ENCODE measurements at regions not wholly inside any gene's neighbourhood (a gene's known extent, or its start where the extent isn't known, plus 50 kb on each side); places are given as distances from the start of the nearest gene placed in this dataset.
"Not testable (repeated sequence)": the region's sequence is repeated elsewhere in the genome, so short reads cannot be mapped to it uniquely, and the experiment has no call there.

DNA sequence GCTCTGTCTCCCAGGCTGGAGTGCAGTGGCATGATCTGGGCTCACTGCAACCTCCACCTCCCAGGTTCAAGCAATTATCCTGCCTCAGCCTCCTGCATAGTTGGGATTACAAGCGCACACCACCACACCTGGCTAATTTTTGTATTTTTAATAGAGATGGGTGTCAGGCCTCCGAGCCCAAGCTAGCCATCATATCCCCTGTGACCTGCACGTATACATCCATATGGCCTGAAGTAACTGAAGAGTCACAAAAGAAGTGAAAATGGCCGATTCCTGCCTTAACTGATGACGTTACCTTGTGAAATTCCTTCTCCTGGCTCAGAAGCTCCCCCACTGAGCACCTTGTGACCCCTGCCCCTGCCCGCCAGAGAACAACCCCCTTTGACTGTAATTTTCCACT lies 109.6 kb upstream of the CLINT1 start:
- H3K36me3 Mint-ChIP-seq (ENCODE audit: low read depth); ATAC-seq; H3K27ac Mint-ChIP-seq; H3K27me3 Mint-ChIP-seq (ENCODE audit: low read depth); DNase-seq; CTCF ChIA-PET; H3K4me1 Mint-ChIP-seq (ENCODE audit: low read depth); H3K9me3 Mint-ChIP-seq (ENCODE audit: insufficient read depth); POLR2A ChIA-PET; H3K4me3 Mint-ChIP-seq: not testable (repeated sequence)

DNA sequence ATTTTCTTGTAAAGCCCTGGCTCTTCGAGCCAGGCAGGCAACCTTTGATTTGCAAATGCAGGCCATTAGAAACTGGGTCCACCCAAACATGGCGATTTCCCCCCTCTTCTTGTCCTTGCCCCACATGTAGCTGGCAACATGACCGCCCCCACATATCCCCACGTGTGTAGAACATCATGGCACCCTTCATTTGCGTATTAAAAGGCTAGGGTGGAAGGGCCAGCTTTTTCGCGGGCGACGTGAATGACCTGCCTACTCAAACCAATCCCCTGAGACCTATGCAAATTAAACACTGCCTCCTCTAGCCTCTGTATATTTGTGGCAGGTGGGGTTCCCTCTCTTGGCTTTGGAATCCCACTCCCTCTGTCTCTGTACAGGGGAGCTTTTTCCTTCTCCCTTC lies 107.0 kb upstream of the CLINT1 start:
- DNase-seq (no peak), ATAC-seq (no peak)
- Mint-ChIP-seq H3K9me3 (ENCODE audit: insufficient read depth) (no peaks in the 10 kb centered on the region), H3K4me1 (ENCODE audit: low read depth) (no peaks in the 10 kb centered on the region), H3K36me3 (ENCODE audit: low read depth) (no peaks in the 10 kb centered on the region), H3K27ac (no peak overlapping the region), H3K27me3 (ENCODE audit: low read depth) (peaks cover 6% of the 10 kb centered on the region), H3K4me3 (no peak overlapping the region)
- ChIA-PET CTCF (no interaction called here), POLR2A (no interaction called here)

DNA sequence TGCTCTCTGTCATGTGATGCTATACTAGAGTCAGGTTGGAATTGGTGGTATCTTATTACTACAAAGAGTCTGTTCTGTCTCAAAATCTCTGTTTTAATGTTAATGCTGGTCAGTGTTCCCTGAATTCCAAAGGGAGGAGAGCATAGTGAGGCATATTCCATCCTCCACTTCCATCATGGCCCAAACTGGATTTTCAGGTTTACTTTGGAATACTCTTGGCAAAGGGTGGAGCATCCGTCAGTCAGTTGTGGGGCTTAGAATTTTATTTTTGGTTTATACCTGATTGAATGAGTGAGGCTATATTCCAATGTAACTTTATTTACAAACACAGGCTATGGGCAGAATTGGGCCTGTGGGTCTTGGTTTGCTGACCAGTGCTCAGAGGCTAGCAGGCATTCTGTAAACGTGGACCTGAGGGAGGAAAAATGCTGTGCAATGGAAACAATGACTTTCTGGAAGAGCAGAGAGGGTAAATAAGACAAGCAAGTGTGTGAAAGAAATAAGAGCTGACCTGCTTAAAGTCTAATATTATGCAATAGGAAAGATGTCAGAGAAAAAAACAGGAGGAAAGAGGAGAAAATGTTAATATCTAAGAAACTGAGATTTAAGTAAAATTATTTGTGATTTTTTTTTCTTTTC lies 106.2 kb upstream of the CLINT1 start:
- ATAC-seq (no peak), DNase-seq (no peak)
- ChIA-PET CTCF (no interaction called here), POLR2A (no interaction called here)
- Mint-ChIP-seq H3K36me3 (ENCODE audit: low read depth) (no peaks in the 10 kb centered on the region), H3K9me3 (ENCODE audit: insufficient read depth) (no peaks in the 10 kb centered on the region), H3K4me3 (no peak overlapping the region), H3K27ac (no peak overlapping the region), H3K4me1 (ENCODE audit: low read depth) (no peaks in the 10 kb centered on the region), H3K27me3 (ENCODE audit: low read depth) (peaks cover 8% of the 10 kb centered on the region)

DNA sequence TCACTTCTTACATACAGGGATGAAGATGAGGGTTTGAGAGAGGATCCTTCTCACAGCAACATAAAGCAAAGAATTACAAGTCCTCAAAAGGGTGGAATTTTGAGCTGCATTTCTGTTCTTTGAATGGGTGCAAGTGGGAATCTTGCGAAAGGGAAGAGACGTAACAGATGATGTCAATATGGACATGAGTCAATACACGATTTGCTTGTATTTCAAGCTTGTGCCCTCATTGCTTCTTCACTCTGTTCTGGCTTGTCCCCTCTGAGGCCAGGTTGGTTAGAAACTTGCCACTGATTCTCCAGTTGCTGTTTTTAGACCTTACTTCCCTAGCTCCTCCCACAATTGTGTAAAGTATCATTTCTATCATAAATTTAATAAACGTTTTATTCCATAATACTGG lies 104.8 kb upstream of the CLINT1 start:
- Mint-ChIP-seq H3K4me1 (ENCODE audit: low read depth) (no peaks in the 10 kb centered on the region), H3K27ac (no peak overlapping the region), H3K36me3 (ENCODE audit: low read depth) (no peaks in the 10 kb centered on the region), H3K4me3 (no peak overlapping the region), H3K9me3 (ENCODE audit: insufficient read depth) (no peaks in the 10 kb centered on the region), H3K27me3 (ENCODE audit: low read depth) (peaks cover 8% of the 10 kb centered on the region)
- CTCF ChIA-PET: no interaction called here
- no peak for DNase-seq
- POLR2A ChIA-PET: no interaction called here
- no peak for ATAC-seq

DNA sequence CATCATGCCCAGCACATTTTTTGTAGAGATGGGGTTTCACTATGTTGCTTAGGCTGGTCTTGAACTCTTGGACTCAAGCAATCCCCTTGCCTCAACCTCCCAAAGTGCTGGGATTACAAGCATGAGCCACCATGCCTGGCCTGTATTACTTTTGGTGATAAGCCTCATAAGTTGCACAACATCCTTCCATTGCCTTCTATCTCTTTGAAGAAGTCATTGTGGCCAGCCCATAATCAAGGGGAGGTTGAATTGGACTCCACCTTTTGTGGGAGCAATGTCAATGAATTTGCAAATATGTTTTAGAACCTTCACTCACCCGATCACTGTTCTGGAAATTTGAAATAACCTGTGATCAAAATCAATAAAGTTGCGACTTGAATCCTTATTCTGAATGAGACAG lies 104.3 kb upstream of the CLINT1 start:
- DNase-seq: no peak
- Mint-ChIP-seq H3K4me3 (no peak overlapping the region), H3K9me3 (ENCODE audit: insufficient read depth) (no peaks in the 10 kb centered on the region), H3K4me1 (ENCODE audit: low read depth) (no peaks in the 10 kb centered on the region), H3K27me3 (ENCODE audit: low read depth) (peaks cover 8% of the 10 kb centered on the region), H3K36me3 (ENCODE audit: low read depth) (no peaks in the 10 kb centered on the region), H3K27ac (no peak overlapping the region)
- ChIA-PET CTCF (no interaction called here), POLR2A (no interaction called here)
- ATAC-seq: no peak

DNA sequence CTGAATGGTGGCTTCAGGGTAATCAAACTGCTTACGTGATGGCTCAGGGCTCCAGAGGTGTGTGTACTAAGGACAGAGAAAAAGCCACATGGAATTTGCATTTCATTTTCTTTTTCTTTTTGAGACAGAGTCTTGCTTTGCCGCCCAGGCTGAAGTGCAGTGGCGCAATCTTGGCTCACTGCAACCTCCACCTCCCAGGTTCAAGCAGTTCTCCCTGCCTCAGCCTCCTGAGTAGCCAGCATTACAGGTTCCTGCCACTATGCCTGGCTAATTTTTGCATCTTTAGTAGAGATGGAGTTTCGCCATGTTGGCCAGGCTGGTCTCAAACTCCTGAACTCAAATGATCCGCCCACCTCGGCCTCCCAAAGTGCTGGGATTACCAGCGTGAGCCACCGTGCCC lies 103.7 kb upstream of the CLINT1 start:
- H3K27ac Mint-ChIP-seq; H3K4me3 Mint-ChIP-seq; H3K9me3 Mint-ChIP-seq (ENCODE audit: insufficient read depth); ATAC-seq; DNase-seq; POLR2A ChIA-PET; H3K27me3 Mint-ChIP-seq (ENCODE audit: low read depth); H3K36me3 Mint-ChIP-seq (ENCODE audit: low read depth); H3K4me1 Mint-ChIP-seq (ENCODE audit: low read depth): not testable (repeated sequence)
- CTCF ChIA-PET: interaction anchor here (1.3 kb wide), 1 partner anchor 200 kb away, joined by 5 read pairs; no protein-coding TSS in a partner anchor

DNA sequence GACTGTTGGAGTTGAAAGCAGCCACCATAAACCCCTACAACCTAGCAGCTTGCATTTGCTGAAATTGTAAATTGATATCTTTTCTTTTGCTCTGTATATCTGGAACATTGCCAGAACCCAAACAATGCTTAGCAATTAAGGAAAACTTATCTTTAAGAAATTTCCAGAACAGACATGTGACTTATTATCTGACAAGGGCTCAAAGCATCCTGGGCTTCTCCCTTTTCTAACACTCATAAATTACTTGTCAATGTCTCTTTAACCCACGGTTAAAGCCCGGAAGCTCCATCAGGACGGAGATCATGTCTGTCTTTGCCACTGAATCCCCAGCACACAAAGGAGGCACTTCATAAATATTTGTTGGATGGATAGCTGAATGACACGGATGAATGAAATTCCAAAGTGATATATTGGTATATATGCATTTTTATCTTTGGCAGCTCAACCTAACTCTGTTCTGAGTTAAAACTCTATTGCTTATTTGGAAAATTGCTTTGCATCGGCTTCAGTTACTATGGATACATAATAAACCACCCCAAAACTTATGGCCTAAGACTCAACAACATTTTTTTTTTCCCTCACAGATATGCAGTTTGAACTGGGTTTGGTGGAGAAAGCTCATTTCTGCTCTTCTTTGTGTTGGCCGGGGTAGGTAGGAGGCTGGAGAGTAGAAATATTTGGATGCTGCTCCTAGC lies 103.1 kb upstream of the CLINT1 start:
- CTCF ChIA-PET: interaction anchor here (1.3 to 1.4 kb wide), 2 partner anchors 13 to 200 kb away, joined by 4 to 5 read pairs; no protein-coding TSS in a partner anchor
- H3K9me3 Mint-ChIP-seq (ENCODE audit: insufficient read depth): no peaks in the 10 kb centered on the region
- no peaks in the 10 kb centered on the region for H3K36me3 Mint-ChIP-seq (ENCODE audit: low read depth)
- peaks cover 8% of the 10 kb centered on the region for H3K27me3 Mint-ChIP-seq (ENCODE audit: low read depth)
- H3K4me3 Mint-ChIP-seq: no peak overlapping the region
- ATAC-seq (no peak), DNase-seq (no peak)
- POLR2A ChIA-PET: no interaction called here
- no peak overlapping the region for H3K27ac Mint-ChIP-seq
- no peaks in the 10 kb centered on the region for H3K4me1 Mint-ChIP-seq (ENCODE audit: low read depth)

DNA sequence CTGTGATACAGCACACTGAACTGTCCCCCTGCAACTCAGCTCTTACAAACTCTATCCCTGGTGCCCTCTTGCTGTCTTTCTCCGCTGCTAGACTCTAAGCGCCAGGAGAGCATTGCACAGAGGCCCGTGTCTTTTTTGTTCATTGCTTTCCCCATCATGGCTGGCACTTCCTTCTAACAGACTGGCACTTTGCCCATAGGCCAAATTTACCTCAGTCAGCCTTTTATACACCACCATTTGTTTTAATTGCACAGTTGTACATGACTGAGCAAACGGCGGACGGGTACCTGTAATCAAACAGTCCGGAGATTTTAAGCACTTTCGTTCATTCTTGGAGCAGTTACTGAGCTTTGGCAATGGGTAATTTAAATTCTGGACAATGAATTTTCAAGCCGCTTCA lies 102.2 kb upstream of the CLINT1 start:
- no peak for DNase-seq
- Mint-ChIP-seq H3K36me3 (ENCODE audit: low read depth) (no peaks in the 10 kb centered on the region), H3K4me1 (ENCODE audit: low read depth) (no peaks in the 10 kb centered on the region), H3K4me3 (no peak overlapping the region), H3K9me3 (ENCODE audit: insufficient read depth) (no peaks in the 10 kb centered on the region), H3K27ac (no peak overlapping the region), H3K27me3 (ENCODE audit: low read depth) (peaks cover 8% of the 10 kb centered on the region)
- ATAC-seq: no peak
- POLR2A ChIA-PET: no interaction called here
- CTCF ChIA-PET: interaction anchor here (1.3 to 1.4 kb wide), 2 partner anchors 12 to 199 kb away, joined by 4 to 5 read pairs; no protein-coding TSS in a partner anchor

DNA sequence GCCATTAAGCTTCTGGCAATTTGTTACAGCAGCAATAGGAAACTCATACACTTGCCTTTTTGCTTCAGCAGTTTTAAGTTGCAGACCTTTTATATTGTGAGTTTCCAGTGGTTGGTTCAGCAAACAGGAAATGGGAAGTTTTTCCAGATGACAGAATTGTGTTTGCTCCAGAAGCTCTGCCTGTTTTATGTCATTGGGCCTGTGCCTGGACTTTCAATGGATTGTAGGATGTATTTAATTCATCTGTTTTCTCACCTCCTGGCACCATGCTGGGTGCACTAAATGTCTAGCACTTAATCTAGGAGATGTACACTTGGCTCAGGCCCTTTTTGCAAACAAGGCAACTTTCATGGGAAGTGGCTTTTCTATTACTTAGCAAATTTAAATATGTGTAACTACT lies 100.4 kb upstream of the CLINT1 start:
- Mint-ChIP-seq H3K27me3 (ENCODE audit: low read depth) (peaks cover 8% of the 10 kb centered on the region), H3K27ac (no peak overlapping the region), H3K4me1 (ENCODE audit: low read depth) (no peaks in the 10 kb centered on the region), H3K36me3 (ENCODE audit: low read depth) (no peaks in the 10 kb centered on the region), H3K4me3 (no peak overlapping the region), H3K9me3 (ENCODE audit: insufficient read depth) (no peaks in the 10 kb centered on the region)
- CTCF ChIA-PET: interaction anchor here (1.4 to 2.2 kb wide), 2 partner anchors 9 to 10 kb away, joined by 3 to 7 read pairs; no protein-coding TSS in a partner anchor
- ATAC-seq (no peak), DNase-seq (no peak)
- POLR2A ChIA-PET: no interaction called here

DNA sequence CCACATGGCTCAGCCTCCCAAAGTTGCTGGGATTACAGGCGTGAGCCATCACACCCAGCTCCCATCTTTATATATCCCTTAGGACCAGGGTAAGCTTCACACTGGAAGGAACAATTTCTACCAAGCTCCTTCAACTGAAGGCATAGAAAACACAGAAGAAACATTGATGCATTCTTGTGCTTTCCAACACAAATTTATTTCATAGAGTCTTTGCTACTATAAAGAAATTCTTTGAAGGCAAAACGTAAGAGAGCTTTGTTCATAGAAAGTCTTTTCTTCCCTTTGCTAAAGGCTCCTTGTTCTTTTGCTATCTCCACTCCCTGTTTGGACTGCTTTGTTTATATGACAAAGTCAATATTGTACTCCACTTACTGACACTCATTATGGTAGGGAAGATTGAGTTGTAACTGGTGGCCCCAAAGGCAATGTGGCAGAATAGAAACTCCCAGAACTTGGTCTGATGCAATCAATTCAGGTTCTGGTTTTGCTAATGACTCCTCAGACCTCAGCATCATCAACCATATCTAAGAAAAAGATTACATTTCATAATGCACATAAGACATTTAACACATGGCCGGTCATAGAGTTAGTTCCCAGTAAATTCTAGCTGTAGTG lies 97.4 kb upstream of the CLINT1 start:
- Mint-ChIP-seq H3K27me3 (ENCODE audit: low read depth) (peaks cover 11% of the 10 kb centered on the region), H3K4me1 (ENCODE audit: low read depth) (no peaks in the 10 kb centered on the region), H3K27ac (no peak overlapping the region), H3K9me3 (ENCODE audit: insufficient read depth) (no peaks in the 10 kb centered on the region), H3K4me3 (no peak overlapping the region), H3K36me3 (ENCODE audit: low read depth) (no peaks in the 10 kb centered on the region)
- POLR2A ChIA-PET: no interaction called here
- CTCF ChIA-PET: interaction anchor here (0.5 kb wide), 1 partner anchor 641 kb away, joined by 3 read pairs; no protein-coding TSS in a partner anchor
- ATAC-seq (no peak), DNase-seq (no peak)

DNA sequence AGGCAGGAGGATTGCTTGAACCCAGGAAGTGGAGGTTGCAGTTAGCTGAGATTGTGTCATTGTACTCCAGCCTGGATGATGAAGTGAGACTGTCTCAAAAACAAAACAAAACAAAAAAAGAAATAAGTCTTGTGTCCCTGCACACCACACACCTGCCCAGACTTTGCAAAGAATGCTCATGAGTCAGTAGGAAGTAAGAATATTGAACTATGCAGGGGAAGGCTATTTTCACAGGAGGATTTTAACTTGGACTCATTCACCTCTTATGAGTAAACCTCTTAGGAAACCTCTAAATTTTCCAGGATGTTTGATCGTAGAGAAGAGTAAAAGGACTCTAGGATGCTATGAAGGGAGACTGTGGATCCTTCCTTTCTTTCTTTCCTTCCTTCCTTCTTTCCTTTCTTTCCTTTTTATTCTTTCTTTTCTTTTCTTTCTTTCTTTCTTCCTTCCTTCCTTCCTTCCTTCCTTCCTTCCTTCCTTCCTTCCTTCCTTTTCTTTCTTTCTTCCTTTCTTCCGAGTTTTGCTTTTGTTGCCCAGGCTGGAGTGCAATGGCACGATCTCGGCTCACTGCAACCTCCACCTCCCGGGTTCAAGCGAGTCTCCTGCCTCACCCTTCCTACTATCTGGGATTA lies 96.7 kb upstream of the CLINT1 start:
- H3K9me3 Mint-ChIP-seq (ENCODE audit: insufficient read depth): no peaks in the 10 kb centered on the region
- ChIA-PET POLR2A (no interaction called here), CTCF (interaction anchor here (0.5 kb wide), 1 partner anchor 640 kb away, joined by 3 read pairs; no protein-coding TSS in a partner anchor)
- H3K4me1 Mint-ChIP-seq (ENCODE audit: low read depth): no peaks in the 10 kb centered on the region
- H3K4me3 Mint-ChIP-seq: no peak overlapping the region
- ATAC-seq (no peak), DNase-seq (no peak)
- peaks cover 6% of the 10 kb centered on the region for H3K27me3 Mint-ChIP-seq (ENCODE audit: low read depth)
- no peaks in the 10 kb centered on the region for H3K36me3 Mint-ChIP-seq (ENCODE audit: low read depth)
- H3K27ac Mint-ChIP-seq: no peak overlapping the region

DNA sequence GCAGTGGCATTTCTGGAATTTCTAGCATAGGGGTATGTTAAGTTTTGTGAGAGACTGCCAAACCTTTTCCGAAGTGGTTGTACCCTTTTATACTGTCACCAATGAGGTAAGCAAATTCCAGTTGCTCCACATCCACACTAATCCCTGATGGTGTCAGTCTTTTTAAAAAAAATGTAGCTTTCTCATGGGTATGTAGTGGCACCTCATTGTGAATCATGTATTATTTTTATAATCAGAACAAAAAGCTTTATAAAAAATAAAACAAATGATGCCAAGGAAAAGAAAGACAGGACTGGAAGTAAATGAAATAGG lies 93.4 kb upstream of the CLINT1 start:
- DNase-seq (no peak), ATAC-seq (no peak)
- peaks cover 4% of the 10 kb centered on the region for H3K4me1 Mint-ChIP-seq (ENCODE audit: low read depth)
- peaks cover 9% of the 10 kb centered on the region for H3K27me3 Mint-ChIP-seq (ENCODE audit: low read depth)
- no peaks in the 10 kb centered on the region for H3K9me3 Mint-ChIP-seq (ENCODE audit: insufficient read depth)
- H3K27ac Mint-ChIP-seq: no peak overlapping the region
- ChIA-PET CTCF (interaction anchor here (0.7 to 7.0 kb wide), 4 partner anchors 32 to 209 kb away, joined by 3 to 94 read pairs (median 4); partner anchors contain the start of gene LSM11), POLR2A (no interaction called here)
- no peak overlapping the region for H3K4me3 Mint-ChIP-seq
- H3K36me3 Mint-ChIP-seq (ENCODE audit: low read depth): no peaks in the 10 kb centered on the region
